HEK293 (cell line): ENCODE measurements at regions not wholly inside any gene's neighbourhood (a gene's known extent, or its start where the extent isn't known, plus 50 kb on each side); places are given as distances from the start of the nearest gene placed in this dataset.

Source experiments
- CTCF ChIP-seq: fragments of 450-650 bp; formaldehyde crosslinking; IDR thresholded peaks from 2 replicates; pipeline ENCODE4 v1.5.1; 2016; ENCODE audit warnings: missing biosample characterization, missing genetic modification characterization
- ZNF549 ChIP-seq: fragments of 450-650 bp; IDR thresholded peaks from 2 replicates; pipeline ENCODE4 v1.5.1; 2018; ENCODE audit warnings: missing biosample characterization, missing genetic modification characterization, mild to moderate bottlenecking, inconsistent platforms, moderate library complexity

GRCh38 chr5:57698802-57699201 lies 216.2 kb upstream of the ACTBL2 start:
- TF ChIP-seq ZNF549 (tag by site-specific recombination) = no peak
- TF ChIP-seq CTCF = no peak
